Osteoblast (primary cell): ENCODE measurements at regions not wholly inside any gene's neighbourhood (a gene's known extent, or its start where the extent isn't known, plus 50 kb on each side); places are given as distances from the start of the nearest gene placed in this dataset.

Experiments
- DNase-seq: peaks from one replicate; pipeline ENCODE4 v3.0.0; 2011; ENCODE audit warnings: low spot score, mixed read lengths; ENCODE audit not compliant: insufficient read length; ENCODE audit errors: missing footprints
- H2AFZ ChIP-seq: 2 replicates; pipeline ENCODE4 v1.6.0; 2011; ENCODE audit warnings: mild to moderate bottlenecking, low read length
- H3K27ac ChIP-seq: 2 replicates; pipeline ENCODE4 v1.5.1; 2011; ENCODE audit warnings: mild to moderate bottlenecking, low read depth, low read length, moderate library complexity
- H3K27me3 ChIP-seq: 2 replicates; pipeline ENCODE4 v1.6.0; 2012; ENCODE audit warnings: mild to moderate bottlenecking, control low read depth, inconsistent platforms, low read length, moderate library complexity; ENCODE audit not compliant: insufficient read depth
- H3K36me3 ChIP-seq: 2 replicates; pipeline ENCODE4 v1.5.1; 2011; ENCODE audit warnings: mild to moderate bottlenecking, low read length, control low read depth, moderate library complexity; ENCODE audit not compliant: insufficient read depth
- H3K4me1 ChIP-seq: 2 replicates; pipeline ENCODE4 v1.5.1; 2011; ENCODE audit warnings: mild to moderate bottlenecking, low read length, control low read depth, moderate library complexity; ENCODE audit not compliant: insufficient read depth
- H3K4me2 ChIP-seq: 2 replicates; pipeline ENCODE4 v1.6.0; 2011; ENCODE audit warnings: mild to moderate bottlenecking, low read length; ENCODE audit not compliant: insufficient read depth
- H3K4me3 ChIP-seq: fragments of 200-600 bp; sonication (generic); 3 replicates; pipeline ENCODE4 v1.5.1; 2012; ENCODE audit warnings: mild to moderate bottlenecking, low read length, inconsistent platforms; ENCODE audit not compliant: insufficient read depth
- H3K79me2 ChIP-seq: 2 replicates; pipeline ENCODE4 v1.6.0; 2012; ENCODE audit warnings: mild to moderate bottlenecking, low read length, control low read depth, inconsistent platforms; ENCODE audit not compliant: insufficient read depth
- H3K9me3 ChIP-seq: 2 replicates; pipeline ENCODE4 v1.5.1; 2011; ENCODE audit warnings: low read depth, low read length, control low read depth
- H4K20me1 ChIP-seq: 2 replicates; pipeline ENCODE4 v1.6.0; 2012; ENCODE audit warnings: mild to moderate bottlenecking, low read length, control low read depth; ENCODE audit not compliant: insufficient read depth
- CTCF ChIP-seq: IDR thresholded peaks from 2 replicates; pipeline ENCODE4 v1.5.1; 2011; ENCODE audit warnings: mild to moderate bottlenecking, low read depth, low read length, moderate library complexity; ENCODE audit errors: extremely low read depth

GRCh38 chr4:156545003-156545785, 426.4 kb downstream of the PDGFC start:
- Histone ChIP-seq H3K27me3 (no peaks in the 10 kb centered on the region), H3K79me2 (no peaks in the 10 kb centered on the region), H3K4me2 (peak overlapping the region; percentile 25), H4K20me1 (no peaks in the 10 kb centered on the region), H3K9me3 (no peaks in the 10 kb centered on the region), H3K4me3 (peak overlapping the region; percentile 8), H3K4me1 (peaks cover 35% of the 10 kb centered on the region), H3K27ac (peak overlapping the region; percentile 48), H3K36me3 (no peaks in the 10 kb centered on the region), H2AFZ (peak overlapping the region; percentile 30)
- no peak for TF ChIP-seq CTCF
- peak; percentile 62 for DNase-seq

GRCh38 chr4:156539376-156539775, 432.2 kb downstream of the PDGFC start:
- Histone ChIP-seq H3K4me1 (peaks cover 3% of the 10 kb centered on the region), H3K27me3 (no peaks in the 10 kb centered on the region), H3K27ac (no peak overlapping the region), H3K4me3 (no peak overlapping the region), H3K36me3 (no peaks in the 10 kb centered on the region), H3K9me3 (no peaks in the 10 kb centered on the region), H4K20me1 (no peaks in the 10 kb centered on the region), H3K4me2 (no peak overlapping the region), H3K79me2 (no peaks in the 10 kb centered on the region), H2AFZ (no peak overlapping the region)
- no peak for DNase-seq
- TF ChIP-seq CTCF = no peak

- H3K9me3 ChIP-seq = no peaks in the 10 kb centered on the region
- peaks cover 2% of the 10 kb centered on the region for H3K4me1 ChIP-seq
- H3K4me3 ChIP-seq = no peak overlapping the region
- H3K79me2 ChIP-seq = no peaks in the 10 kb centered on the region
- DNase-seq = no peak
- H3K36me3 ChIP-seq = no peaks in the 10 kb centered on the region
- H2AFZ ChIP-seq = no peak overlapping the region
- H3K4me2 ChIP-seq = no peak overlapping the region
- TF ChIP-seq CTCF = no peak
- H3K27ac ChIP-seq = no peak overlapping the region
- H4K20me1 ChIP-seq = no peaks in the 10 kb centered on the region
- H3K27me3 ChIP-seq = no peaks in the 10 kb centered on the region
Measured at GRCh38 chr4:156538651-156539257, 432.8 kb downstream of the PDGFC start.

GRCh38 chr4:156538210-156538609, 433.4 kb downstream of the PDGFC start:
- Histone ChIP-seq H3K36me3 (no peaks in the 10 kb centered on the region), H3K4me2 (no peak overlapping the region), H3K4me3 (no peak overlapping the region), H3K4me1 (peaks cover 2% of the 10 kb centered on the region), H2AFZ (no peak overlapping the region), H3K27me3 (no peaks in the 10 kb centered on the region), H3K79me2 (no peaks in the 10 kb centered on the region), H3K27ac (no peak overlapping the region), H4K20me1 (no peaks in the 10 kb centered on the region), H3K9me3 (no peaks in the 10 kb centered on the region)
- no peak for TF ChIP-seq CTCF
- DNase-seq = no peak
